ENCODE measurements at regions not wholly inside any gene's neighbourhood (a gene's known extent, or its start where the extent isn't known, plus 50 kb on each side); places are given as distances from the start of the nearest gene placed in this dataset.

- no peak for TF ChIP-seq POLR2A (IDR thresholded peaks at IDR 0.05)
- TF ChIP-seq, protein P1, sequence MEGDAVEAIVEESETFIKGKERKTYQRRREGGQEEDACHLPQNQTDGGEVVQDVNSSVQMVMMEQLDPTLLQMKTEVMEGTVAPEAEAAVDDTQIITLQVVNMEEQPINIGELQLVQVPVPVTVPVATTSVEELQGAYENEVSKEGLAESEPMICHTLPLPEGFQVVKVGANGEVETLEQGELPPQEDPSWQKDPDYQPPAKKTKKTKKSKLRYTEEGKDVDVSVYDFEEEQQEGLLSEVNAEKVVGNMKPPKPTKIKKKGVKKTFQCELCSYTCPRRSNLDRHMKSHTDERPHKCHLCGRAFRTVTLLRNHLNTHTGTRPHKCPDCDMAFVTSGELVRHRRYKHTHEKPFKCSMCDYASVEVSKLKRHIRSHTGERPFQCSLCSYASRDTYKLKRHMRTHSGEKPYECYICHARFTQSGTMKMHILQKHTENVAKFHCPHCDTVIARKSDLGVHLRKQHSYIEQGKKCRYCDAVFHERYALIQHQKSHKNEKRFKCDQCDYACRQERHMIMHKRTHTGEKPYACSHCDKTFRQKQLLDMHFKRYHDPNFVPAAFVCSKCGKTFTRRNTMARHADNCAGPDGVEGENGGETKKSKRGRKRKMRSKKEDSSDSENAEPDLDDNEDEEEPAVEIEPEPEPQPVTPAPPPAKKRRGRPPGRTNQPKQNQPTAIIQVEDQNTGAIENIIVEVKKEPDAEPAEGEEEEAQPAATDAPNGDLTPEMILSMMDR (IDR thresholded peaks at IDR 0.05): no peak
- no peak for TF ChIP-seq EP300 (IDR thresholded peaks at IDR 0.05)
- intact Hi-C loops (cut with DNase I): no loop called here
- no peaks in the 10 kb centered on the region for H3K27me3 ChIP-seq
Measured at GRCh38 chr3:5690490-5690889, 503.0 kb downstream of the EDEM1 start.

DNA sequence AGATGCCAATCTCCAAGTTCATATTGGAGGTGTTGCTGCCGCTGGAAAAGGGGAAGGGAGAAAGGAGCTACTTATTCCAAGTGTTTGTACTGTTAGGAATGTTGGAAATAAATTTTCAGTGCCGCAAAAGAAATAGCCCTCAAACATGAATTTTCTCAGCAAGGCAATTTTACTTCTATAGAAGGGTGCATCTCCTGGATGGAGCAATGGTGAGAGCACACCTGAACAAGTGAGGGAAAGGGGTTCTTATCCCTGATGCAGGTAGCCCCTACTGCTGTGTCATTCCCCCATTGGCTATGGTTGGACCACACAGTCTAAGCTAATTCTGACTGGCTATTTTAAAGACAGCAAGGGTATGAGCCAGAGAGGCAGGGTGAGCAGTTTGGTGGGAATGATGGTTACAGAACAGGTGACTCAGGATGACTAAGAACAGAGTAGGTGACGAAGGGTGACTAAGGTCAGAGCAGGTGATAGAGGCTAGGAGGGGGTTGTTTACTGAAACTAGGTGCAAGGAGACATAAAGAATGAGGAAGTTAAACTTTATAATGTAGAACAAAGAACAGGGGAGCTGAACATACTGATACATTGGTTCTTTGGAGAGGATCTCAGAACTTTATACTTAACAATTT is 503.5 kb downstream of the EDEM1 start:
- H3K4me3 ChIP-seq: no peak overlapping the region
- H3K27me3 ChIP-seq: no peaks in the 10 kb centered on the region
- intact Hi-C loops (cut with DNase I): no loop called here
- no peak overlapping the region for H3K27ac ChIP-seq
- 75 to 88% (median 83%) methylated on average over 3 of the region's 3 CpGs for WGBS, 3 donors
- TF ChIP-seq POLR2A (IDR thresholded peaks at IDR 0.05) (no peak), EP300 (IDR thresholded peaks at IDR 0.05) (no peak)
- TF ChIP-seq, protein P1 (IDR thresholded peaks at IDR 0.05): no peak
- H3K36me3 ChIP-seq: no peaks in the 10 kb centered on the region
- DNase-seq: no peak
- H3K9me3 ChIP-seq: no peaks in the 10 kb centered on the region
- no peaks in the 10 kb centered on the region for H3K4me1 ChIP-seq (ENCODE audit: insufficient read depth)

More at GRCh38 chr3:5690490-5690889, 503.0 kb downstream of the EDEM1 start:
- no peak for DNase-seq
- H3K4me1 ChIP-seq (ENCODE audit: insufficient read depth): no peaks in the 10 kb centered on the region
- H3K4me3 ChIP-seq: no peak overlapping the region
- no peaks in the 10 kb centered on the region for H3K36me3 ChIP-seq
- no peaks in the 10 kb centered on the region for H3K9me3 ChIP-seq
- H3K27ac ChIP-seq: no peak overlapping the region

- Histone ChIP-seq H3K27me3 (no peaks in the 10 kb centered on the region), H3K36me3 (no peaks in the 10 kb centered on the region), H3K4me3 (no peak overlapping the region), H3K27ac (no peak overlapping the region), H3K4me1 (ENCODE audit: insufficient read depth) (no peaks in the 10 kb centered on the region), H3K9me3 (no peaks in the 10 kb centered on the region)
- WGBS, 3 donors: 72 to 78% (median 72%) methylated on average over 7 of the region's 7 CpGs
- intact Hi-C loops (cut with DNase I): no loop called here
- TF ChIP-seq POLR2A (IDR thresholded peaks at IDR 0.05): no peak
- no peak for TF ChIP-seq EP300 (IDR thresholded peaks at IDR 0.05)
- TF ChIP-seq, protein P1 (IDR thresholded peaks at IDR 0.05): no peak
- DNase-seq: no peak
Measured at GRCh38 chr3:5692446-5692845, 504.9 kb downstream of the EDEM1 start.

GRCh38 chr3:5694266-5694665 is 506.8 kb downstream of the EDEM1 start:
- no peaks in the 10 kb centered on the region for H3K4me1 ChIP-seq (ENCODE audit: insufficient read depth)
- no peaks in the 10 kb centered on the region for H3K27me3 ChIP-seq
- WGBS, 3 donors: 45 to 65% (median 56%) methylated on average over 1 of the region's 1 CpG
- no peak overlapping the region for H3K4me3 ChIP-seq
- intact Hi-C loops (cut with DNase I): no loop called here
- no peaks in the 10 kb centered on the region for H3K36me3 ChIP-seq
- no peaks in the 10 kb centered on the region for H3K9me3 ChIP-seq
- H3K27ac ChIP-seq: no peak overlapping the region
- TF ChIP-seq POLR2A (IDR thresholded peaks at IDR 0.05) (no peak), EP300 (IDR thresholded peaks at IDR 0.05) (no peak)
- TF ChIP-seq, protein P1 (IDR thresholded peaks at IDR 0.05): no peak
- no peak for DNase-seq
